GM18867 (cell line): ENCODE measurements at regions not wholly inside any gene's neighbourhood (a gene's known extent, or its start where the extent isn't known, plus 50 kb on each side); places are given as distances from the start of the nearest gene placed in this dataset.
"Not testable (repeated sequence)": the region's sequence is repeated elsewhere in the genome, so short reads cannot be mapped to it uniquely, and the experiment has no call there.

ENCODE experiments used
- ATAC-seq: cut with Tn5 transposase; IDR thresholded peaks from one replicate; pipeline ENCODE4 v1.9.1; 2021; ENCODE audit warnings: mild to moderate bottlenecking, moderate library complexity; ENCODE audit not compliant: unreplicated experiment

DNA sequence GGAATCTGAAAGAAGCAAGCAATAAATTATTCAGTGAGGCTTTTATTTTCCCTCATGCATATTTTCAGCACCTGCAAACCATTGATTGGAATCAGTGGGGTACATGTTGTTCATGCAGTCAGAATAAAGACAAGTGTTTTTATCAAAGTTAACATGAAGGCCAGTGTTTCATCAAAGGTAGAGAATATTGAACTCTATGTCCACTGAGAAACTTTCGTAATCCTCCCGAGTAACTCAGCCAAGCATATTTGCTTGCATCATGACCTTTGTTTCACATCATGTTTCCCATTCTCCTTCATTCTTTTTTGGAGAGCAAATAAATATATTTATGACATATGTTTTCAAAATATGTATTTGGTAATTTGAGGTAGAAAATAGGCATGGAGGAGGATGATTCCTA is 663.1 kb downstream of the SH2D4B start:
- ATAC-seq = no peak

DNA sequence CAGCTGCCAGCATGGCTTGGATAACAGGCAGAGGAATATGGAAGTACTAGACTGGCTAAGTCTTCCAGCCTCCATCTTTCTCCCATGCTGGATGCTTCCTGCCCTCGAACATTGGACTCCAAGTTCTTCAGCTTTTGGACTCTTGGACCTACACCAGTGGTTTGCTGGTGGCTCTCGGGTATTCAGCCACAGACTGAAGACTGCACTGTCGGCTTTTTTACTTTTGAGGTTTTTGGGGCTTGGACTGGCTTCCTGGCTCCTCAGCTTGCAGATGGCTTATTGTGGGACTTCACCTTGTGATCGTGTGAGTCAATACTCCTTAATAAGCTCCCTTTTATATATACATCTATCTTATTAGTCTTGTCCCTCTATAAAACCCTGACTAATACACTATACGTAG is 667.6 kb upstream of the NRG3 start:
- ATAC-seq = not testable (repeated sequence)

DNA sequence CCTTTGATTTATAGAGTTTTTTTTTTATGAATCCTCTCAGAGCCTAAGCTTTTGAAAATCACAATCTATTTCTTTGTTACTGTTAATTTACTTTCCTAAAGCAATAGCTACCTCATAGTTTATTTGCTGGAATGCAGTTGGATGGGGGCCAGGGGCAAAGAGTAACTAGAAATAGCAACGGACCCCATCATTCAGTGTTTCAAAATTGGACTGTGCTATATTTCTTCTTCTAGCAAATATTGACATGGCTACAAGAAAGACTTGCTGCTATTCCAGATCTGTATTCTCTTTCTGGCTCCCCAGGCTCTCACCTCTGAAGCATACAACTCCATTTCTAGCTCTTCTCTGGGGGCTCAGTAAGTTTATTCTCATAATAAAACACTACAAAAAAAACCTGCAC is 661.6 kb upstream of the NRG3 start:
- ATAC-seq = no peak

DNA sequence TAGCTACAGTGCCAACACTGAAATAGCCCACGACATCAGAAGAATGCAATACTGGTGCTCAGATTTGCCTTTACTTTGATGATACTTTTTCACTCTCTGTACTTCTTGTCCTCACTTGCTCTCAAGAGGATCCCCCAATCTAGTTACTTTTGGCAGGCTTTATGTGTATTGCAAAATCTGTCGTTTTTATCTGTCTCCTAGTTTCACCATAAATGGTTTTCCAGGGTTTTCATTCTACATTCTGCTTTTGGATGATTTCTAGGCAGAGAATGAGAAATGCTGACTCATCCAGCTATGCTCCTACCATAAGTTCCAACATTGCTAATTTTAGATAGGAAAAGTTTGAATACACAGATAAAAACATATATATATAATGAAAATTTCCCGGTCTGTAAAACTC is 659.5 kb upstream of the NRG3 start:
- no peak for ATAC-seq

DNA sequence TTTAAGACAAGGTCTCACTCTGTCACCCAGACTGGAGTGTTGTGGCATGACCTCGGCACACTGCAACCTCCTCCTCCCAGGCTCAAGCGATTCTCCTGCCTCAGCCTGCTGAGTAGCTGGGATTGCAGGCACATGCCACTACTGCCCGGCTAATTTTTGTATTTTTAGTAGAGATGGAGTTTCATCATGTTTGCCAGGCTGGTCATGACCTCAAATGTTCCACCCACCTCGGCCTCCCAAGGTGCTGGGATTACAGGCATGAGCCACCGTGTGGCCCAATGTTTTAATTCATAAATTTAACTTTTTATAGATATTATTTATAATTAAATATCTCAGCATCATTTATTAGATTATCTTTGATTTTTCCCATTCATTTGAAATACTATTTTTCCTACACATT is 658.0 kb upstream of the NRG3 start:
- ATAC-seq = no peak

DNA sequence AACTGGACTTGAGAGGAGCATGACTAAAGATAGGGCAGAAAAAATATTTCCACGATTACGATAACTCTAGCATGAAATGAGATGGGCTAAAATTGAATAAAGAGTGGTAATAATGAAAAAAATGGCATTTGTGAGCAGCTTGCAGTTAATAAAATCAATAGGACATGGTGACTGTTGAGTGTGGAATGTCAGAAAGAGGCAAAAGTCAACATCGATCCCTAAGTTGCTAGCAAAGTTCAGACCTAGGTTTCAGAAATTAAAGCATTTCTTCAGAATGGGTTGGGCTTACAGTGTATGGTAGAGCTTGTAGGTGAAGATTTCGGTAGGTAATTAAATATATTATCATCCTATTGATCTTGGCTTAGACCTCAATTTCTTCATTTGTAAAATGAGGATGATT is 656.7 kb upstream of the NRG3 start:
- ATAC-seq = no peak

GRCh38 chr10:81219758-81220157 is 655.2 kb upstream of the NRG3 start:
- no peak for ATAC-seq

DNA sequence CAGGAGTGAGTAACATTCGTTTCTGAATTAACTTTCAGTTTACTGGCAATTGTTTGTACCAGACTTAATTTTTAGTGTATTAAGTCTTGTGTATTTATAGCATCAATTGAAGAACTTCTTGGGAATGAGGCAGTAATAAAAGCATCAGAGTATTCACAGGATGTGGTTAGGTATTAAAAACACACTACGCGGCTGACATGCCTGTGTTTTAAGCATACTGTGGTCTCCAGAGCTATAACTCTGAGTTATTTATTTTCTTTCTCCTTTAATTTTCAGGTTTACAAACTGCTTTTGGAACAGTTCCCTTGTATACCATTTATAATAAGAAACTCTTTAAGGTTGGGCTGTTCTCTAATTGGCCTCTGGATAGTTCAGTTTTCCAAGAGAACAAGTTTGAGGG is 626.1 kb upstream of the NRG3 start:
- no peak for ATAC-seq

GRCh38 chr10:81251457-81252115 is 623.4 kb upstream of the NRG3 start:
- ATAC-seq = no peak

- ATAC-seq = not testable (repeated sequence)
Measured at GRCh38 chr10:81264991-81265390, 610.0 kb upstream of the NRG3 start.

DNA sequence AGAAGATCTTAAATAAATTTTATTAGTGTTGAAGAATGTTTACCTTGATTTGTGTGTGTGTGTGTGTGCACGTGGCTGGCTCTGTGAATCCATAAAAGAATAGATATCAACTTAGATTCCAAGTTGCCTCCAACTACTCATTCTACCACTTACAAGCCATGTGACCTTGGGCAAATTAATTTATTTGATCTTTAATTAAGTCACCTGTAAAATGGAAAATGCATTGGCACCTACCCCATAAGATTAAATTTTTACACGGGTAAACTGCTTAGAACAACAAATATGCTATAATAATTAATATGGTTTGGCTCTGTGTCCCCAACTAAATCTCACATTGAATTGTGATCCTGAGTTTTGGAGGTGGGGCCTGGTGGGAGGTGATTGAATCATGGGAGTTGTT is 604.9 kb upstream of the NRG3 start:
- no peak for ATAC-seq

GRCh38 chr10:81280497-81281479 is 594.2 kb upstream of the NRG3 start:
- no peak for ATAC-seq

- no peak for ATAC-seq
Measured at GRCh38 chr10:81288544-81288943, 586.5 kb upstream of the NRG3 start.

- ATAC-seq = no peak
Measured at GRCh38 chr10:81297292-81297691, 577.7 kb upstream of the NRG3 start.

DNA sequence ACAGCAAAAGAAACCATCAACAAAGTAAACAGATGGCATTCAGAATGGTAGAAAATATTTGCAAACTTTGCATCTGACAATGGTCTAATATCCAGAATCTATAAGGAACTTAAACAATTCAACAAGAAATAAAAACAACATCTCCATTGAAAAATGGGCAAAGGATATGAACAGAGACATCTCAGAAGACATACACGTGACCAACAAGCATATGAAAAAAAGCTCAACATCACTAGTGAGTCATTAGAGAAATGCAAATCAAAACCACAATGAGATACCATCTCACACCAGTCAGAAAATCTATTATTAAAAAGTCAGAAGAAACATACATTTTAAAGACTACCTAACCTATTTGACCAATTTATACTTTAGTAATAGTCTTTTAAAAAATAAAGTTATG is 571.3 kb upstream of the NRG3 start:
- ATAC-seq = no peak

DNA sequence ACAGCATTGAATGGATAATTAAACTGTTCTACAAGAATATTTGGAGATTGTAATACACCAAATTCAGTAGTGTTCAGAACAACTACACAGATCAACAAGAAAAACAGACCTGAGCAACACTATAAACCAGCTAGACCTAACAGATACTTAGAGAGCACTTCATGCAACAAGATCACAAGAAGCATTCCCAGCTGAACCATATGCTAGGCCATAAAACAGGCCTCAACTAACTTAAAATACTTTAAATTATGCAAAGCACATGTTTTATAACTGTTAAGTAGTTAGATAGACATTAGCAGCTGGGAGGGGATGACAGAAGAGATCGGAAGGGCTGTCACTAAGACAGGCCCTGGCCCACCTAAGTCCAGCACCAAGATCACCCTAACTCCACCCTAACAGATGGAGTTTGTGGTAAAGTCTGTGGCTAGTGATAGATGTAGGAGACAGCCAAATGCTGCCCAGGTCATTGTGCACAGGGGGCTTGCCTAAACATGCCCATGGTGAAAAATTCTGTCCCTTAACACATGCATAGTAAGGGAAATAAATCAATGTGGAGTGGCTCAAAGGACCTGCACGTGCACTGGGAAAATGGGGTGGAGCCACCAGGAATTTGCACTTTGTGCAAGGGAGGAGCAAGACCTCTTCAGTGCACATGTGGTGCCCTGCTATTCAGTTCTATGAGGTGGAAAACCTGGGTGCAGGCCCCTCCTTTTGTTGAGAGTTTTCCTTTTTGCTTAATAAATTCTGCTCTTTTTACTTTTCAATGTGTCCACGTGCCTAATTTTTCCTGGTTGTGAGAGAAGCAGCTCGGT is 567.8 kb upstream of the NRG3 start:
- ATAC-seq = no peak

GRCh38 chr10:81309041-81309552 is 565.9 kb upstream of the NRG3 start:
- ATAC-seq = no peak

DNA sequence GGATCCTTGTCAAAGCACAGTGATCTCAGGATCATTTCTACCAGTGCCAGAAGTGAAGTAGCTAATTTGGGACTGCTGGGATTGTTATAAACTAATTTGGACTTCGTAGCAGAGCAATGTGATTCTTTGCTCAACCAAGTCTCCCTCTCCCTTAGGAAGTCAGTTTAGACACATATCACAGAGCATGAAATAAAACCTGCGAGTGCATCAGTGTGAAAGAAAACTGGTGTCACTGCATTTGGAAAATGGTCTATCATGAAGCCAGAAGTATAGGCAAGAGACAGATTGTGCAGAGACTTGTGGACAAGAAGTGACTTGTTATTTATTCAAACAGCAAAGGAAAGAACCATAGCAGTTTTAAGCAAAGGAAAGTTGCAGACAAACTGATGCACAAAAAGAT is 560.5 kb upstream of the NRG3 start:
- ATAC-seq = no peak

DNA sequence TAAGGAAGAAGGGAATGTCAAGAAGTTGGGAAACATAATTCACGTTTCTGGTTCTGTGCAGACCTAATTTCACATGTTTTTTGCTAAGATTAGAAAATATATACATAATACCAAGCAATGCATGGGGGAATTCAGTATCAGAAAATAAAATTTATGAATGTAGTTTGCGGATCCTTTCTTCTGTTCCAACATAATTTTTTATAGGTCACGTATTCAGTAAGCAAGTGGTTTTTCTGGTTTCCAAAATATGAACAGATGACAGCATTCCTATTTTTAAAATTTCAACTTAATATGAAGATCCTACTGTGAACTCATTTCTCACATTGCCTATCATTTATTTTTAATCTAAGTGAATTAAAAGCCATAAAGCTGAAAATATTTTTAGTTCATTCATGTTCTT is 560.0 kb upstream of the NRG3 start:
- ATAC-seq = no peak

GRCh38 chr10:81348003-81348402 is 527.0 kb upstream of the NRG3 start:
- ATAC-seq = no peak

DNA sequence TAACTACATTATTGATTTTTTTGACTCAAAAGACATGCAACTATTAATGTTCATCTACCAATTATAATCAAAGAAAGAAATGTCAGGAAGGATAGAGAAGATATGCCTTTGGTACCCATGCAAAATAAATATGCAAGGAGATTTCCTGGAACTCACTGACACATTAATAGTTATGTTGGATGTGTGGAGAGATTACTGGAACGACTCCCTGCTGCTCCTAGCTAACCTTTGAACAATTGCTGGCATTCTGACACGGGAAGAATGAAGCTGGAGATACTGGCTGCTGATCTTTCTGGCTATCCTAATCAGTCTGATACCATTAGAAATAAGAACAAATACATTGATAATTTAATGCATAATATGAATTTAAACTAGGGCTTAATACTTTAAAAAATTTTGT is 507.9 kb upstream of the NRG3 start:
- ATAC-seq = no peak
